PFSK-1 (cell line): ENCODE measurements at regions not wholly inside any gene's neighbourhood (a gene's known extent, or its start where the extent isn't known, plus 50 kb on each side); places are given as distances from the start of the nearest gene placed in this dataset.

Experiments used
- FOXP2 ChIP-seq: optimal IDR thresholded peaks from 2 replicates; pipeline ENCODE3; 2011; ENCODE audit warnings: borderline replicate concordance, control low read depth, inconsistent platforms; ENCODE audit not compliant: insufficient read depth; ENCODE audit errors: extremely low read length, extremely low read depth
- POLR2AphosphoS5 ChIP-seq: IDR thresholded peaks from 2 replicates; pipeline ENCODE4 v1.6.1; 2012; ENCODE audit warnings: low read depth, mild to moderate bottlenecking, control low read depth, low read length, moderate library complexity
- TAF1 ChIP-seq: IDR thresholded peaks from 2 replicates; pipeline ENCODE4 v1.6.1; 2012; ENCODE audit warnings: low read length, control low read depth, borderline replicate concordance; ENCODE audit not compliant: insufficient read depth
- TF ChIP-seq, protein P1 (sequence below), 2 experiments: IDR thresholded peaks; 2 replicates each; pipeline versions ENCODE4 v1.6.1 to v1.8.0; 2011 to 2012; ENCODE audit warnings: low read depth in 2 of 2, low read length in 2 of 2, control low read depth in 1 of 2, inconsistent platforms in 1 of 2, mild to moderate bottlenecking in 1 of 2, moderate library complexity in 1 of 2; ENCODE audit not compliant: insufficient read depth in 1 of 2

DNA sequence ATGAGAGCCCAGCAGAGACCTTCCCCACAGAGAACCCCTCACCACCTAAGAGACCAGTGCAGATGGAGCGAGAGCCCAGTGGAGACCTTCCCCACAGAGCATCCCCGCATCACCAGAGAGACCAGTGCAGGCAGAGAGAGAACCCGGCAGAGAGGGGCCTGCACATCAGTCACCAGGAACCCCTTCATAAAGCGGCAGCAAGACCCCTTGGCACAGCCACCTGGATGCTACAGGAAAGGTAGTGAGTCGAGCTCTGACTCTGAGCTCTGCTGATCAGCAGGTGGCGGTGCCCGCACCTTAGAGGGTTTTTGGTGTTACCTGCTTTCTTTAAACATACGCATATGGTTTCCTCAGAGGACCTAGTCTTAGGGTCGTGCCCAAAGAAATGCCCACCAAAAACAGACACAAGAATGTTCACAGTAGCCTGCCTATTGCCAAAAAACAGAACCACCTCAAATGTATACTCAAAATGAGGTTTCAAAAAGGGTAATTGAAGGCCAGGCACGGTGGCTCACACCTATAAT, 678.7 kb downstream of the BRD1 start:
- no peak for TF ChIP-seq TAF1
- no peak for TF ChIP-seq POLR2AphosphoS5
- TF ChIP-seq FOXP2, result no peak
- TF ChIP-seq, protein P1, sequence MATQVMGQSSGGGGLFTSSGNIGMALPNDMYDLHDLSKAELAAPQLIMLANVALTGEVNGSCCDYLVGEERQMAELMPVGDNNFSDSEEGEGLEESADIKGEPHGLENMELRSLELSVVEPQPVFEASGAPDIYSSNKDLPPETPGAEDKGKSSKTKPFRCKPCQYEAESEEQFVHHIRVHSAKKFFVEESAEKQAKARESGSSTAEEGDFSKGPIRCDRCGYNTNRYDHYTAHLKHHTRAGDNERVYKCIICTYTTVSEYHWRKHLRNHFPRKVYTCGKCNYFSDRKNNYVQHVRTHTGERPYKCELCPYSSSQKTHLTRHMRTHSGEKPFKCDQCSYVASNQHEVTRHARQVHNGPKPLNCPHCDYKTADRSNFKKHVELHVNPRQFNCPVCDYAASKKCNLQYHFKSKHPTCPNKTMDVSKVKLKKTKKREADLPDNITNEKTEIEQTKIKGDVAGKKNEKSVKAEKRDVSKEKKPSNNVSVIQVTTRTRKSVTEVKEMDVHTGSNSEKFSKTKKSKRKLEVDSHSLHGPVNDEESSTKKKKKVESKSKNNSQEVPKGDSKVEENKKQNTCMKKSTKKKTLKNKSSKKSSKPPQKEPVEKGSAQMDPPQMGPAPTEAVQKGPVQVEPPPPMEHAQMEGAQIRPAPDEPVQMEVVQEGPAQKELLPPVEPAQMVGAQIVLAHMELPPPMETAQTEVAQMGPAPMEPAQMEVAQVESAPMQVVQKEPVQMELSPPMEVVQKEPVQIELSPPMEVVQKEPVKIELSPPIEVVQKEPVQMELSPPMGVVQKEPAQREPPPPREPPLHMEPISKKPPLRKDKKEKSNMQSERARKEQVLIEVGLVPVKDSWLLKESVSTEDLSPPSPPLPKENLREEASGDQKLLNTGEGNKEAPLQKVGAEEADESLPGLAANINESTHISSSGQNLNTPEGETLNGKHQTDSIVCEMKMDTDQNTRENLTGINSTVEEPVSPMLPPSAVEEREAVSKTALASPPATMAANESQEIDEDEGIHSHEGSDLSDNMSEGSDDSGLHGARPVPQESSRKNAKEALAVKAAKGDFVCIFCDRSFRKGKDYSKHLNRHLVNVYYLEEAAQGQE (IDR thresholded peaks at IDR 0.05; ENCODE audit: insufficient read depth in 1 of 2, low read depth in 2 of 2, low read length in 2 of 2), result no peak
